OCI-LY7 (cell line): ENCODE measurements at regions not wholly inside any gene's neighbourhood (a gene's known extent, or its start where the extent isn't known, plus 50 kb on each side); places are given as distances from the start of the nearest gene placed in this dataset.

ENCODE experiments used
- BruUV-seq: library from RNA; stranded (reverse); fragments of 400-500 nt; replicated peaks from 2 replicates; lab custom pipeline; 2021; lab: Mats Ljungman, UMichigan
- CTCF ChIA-PET: fragments of 300-600 bp; sonication (Branson Sonifier 250); formaldehyde crosslinking; loops from one replicate; lab custom pipeline; 2022; ENCODE audit warnings: antibody characterized with exemption; ENCODE audit not compliant: unreplicated experiment; lab: Charles Lee
- POLR2A ChIA-PET: fragments of 300-600 bp; sonication (Branson Sonifier 250); formaldehyde crosslinking; loops from one replicate; lab custom pipeline; 2022; ENCODE audit warnings: antibody characterized with exemption; lab: Charles Lee
- DNase-seq: peaks from one replicate; pipeline ENCODE4 v3.0.0-alpha.2; 2015; ENCODE audit warnings: low spot score
- H2AFZ ChIP-seq: fragments of 200-600 bp; sonication (generic), shearing (Covaris generic); 2 replicates; pipeline ENCODE4 v1.6.1; 2014; ENCODE audit warnings: mild to moderate bottlenecking, antibody characterized with exemption, low read length, moderate library complexity
- H3K27ac ChIP-seq: fragments of 200-600 bp; sonication (generic); 2 replicates; pipeline ENCODE4 v1.5.1; 2014; ENCODE audit warnings: mixed run types, low read depth, mild to moderate bottlenecking, moderate library complexity, low read length, inconsistent platforms; ENCODE audit not compliant: poor library complexity, severe bottlenecking
- H3K36me3 ChIP-seq: fragments of 200-600 bp; sonication (generic); 2 replicates; pipeline ENCODE4 v1.6.1; 2014; ENCODE audit warnings: mild to moderate bottlenecking, antibody characterized with exemption, low read length, moderate library complexity, mixed read lengths; ENCODE audit not compliant: insufficient read depth
- H3K4me1 ChIP-seq: fragments of 200-600 bp; sonication (generic); 2 replicates; pipeline ENCODE4 v1.5.1; 2014; ENCODE audit warnings: mild to moderate bottlenecking, low read length; ENCODE audit not compliant: insufficient read depth, poor library complexity, severe bottlenecking
- H3K4me2 ChIP-seq: fragments of 200-600 bp; sonication (generic); 2 replicates; pipeline ENCODE4 v1.6.1; 2014; ENCODE audit warnings: mild to moderate bottlenecking, low read length
- H3K4me3 ChIP-seq: fragments of 200-600 bp; sonication (generic); 2 replicates; pipeline ENCODE4 v1.5.1; 2014; ENCODE audit warnings: mild to moderate bottlenecking, low read depth, low read length; ENCODE audit not compliant: poor library complexity, severe bottlenecking
- H3K79me2 ChIP-seq: fragments of 200-600 bp; sonication (generic); 2 replicates; pipeline ENCODE4 v1.6.1; 2016; ENCODE audit warnings: low read depth, mild to moderate bottlenecking, low read length, moderate library complexity, mixed read lengths; ENCODE audit not compliant: insufficient read depth
- H3K9me2 ChIP-seq: fragments of 200-600 bp; sonication (generic); 2 replicates; pipeline ENCODE4 v1.6.1; 2016; ENCODE audit warnings: mild to moderate bottlenecking, low read length, mixed read lengths; ENCODE audit not compliant: insufficient read depth
- H3K9me3 ChIP-seq: fragments of 200-600 bp; sonication (generic); 2 replicates; pipeline ENCODE4 v1.6.1; 2014; ENCODE audit warnings: mild to moderate bottlenecking, mixed run types, low read length, mixed read lengths
- H4K20me1 ChIP-seq: fragments of 200-600 bp; sonication (generic); 2 replicates; pipeline ENCODE4 v1.6.1; 2014; ENCODE audit warnings: mild to moderate bottlenecking, antibody characterized with exemption, low read length, moderate library complexity, mixed read lengths; ENCODE audit not compliant: insufficient read depth
- CTCF ChIP-seq: fragments of 200-600 bp; sonication (generic); conservative IDR thresholded peaks from 2 replicates; pipeline ENCODE4 v1.5.1; 2014; ENCODE audit warnings: mild to moderate bottlenecking, antibody characterized with exemption, low read length, moderate library complexity, mixed read lengths
- EZH2phosphoT487 ChIP-seq: fragments of 200-600 bp; sonication (generic); IDR thresholded peaks from 2 replicates; pipeline ENCODE4 v1.6.1; 2018; ENCODE audit warnings: low read depth, borderline replicate concordance, mild to moderate bottlenecking, mixed run types, antibody characterized with exemption, low read length, moderate library complexity, mixed read lengths
- intact Hi-C: fragments of 100-400 bp; cut with micrococcal nuclease; formaldehyde crosslinking; loops from one replicate; pipeline ENCODE4 v1.10.0; 2022; ENCODE audit not compliant: unreplicated experiment

GRCh38 chr11:106389101-106389500 lies 311.6 kb downstream of the AASDHPPT start:
- Histone ChIP-seq H3K4me1 (no peaks in the 10 kb centered on the region), H3K9me2 (no peaks in the 10 kb centered on the region), H3K36me3 (no peaks in the 10 kb centered on the region), H3K4me3 (no peak overlapping the region), H3K79me2 (no peaks in the 10 kb centered on the region), H3K4me2 (no peak overlapping the region), H3K9me3 (no peaks in the 10 kb centered on the region), H2AFZ (no peak overlapping the region), H3K27ac (no peak overlapping the region), H4K20me1 (no peaks in the 10 kb centered on the region)
- TF ChIP-seq EZH2phosphoT487 (no peak), CTCF (no peak)
- BruUV-seq, result no TSS peak
- intact Hi-C loops, result no loop called here
- POLR2A ChIA-PET, result no interaction called here
- CTCF ChIA-PET, result no interaction called here
- no peak for DNase-seq

GRCh38 chr11:106390078-106390477 lies 312.6 kb downstream of the AASDHPPT start:
- TF ChIP-seq CTCF (no peak), EZH2phosphoT487 (no peak)
- DNase-seq, result no peak
- H3K9me3 ChIP-seq, result no peaks in the 10 kb centered on the region
- H3K4me1 ChIP-seq, result no peaks in the 10 kb centered on the region
- CTCF ChIA-PET, result no interaction called here
- no peak overlapping the region for H3K27ac ChIP-seq
- no peaks in the 10 kb centered on the region for H4K20me1 ChIP-seq
- no peak overlapping the region for H2AFZ ChIP-seq
- H3K9me2 ChIP-seq, result no peaks in the 10 kb centered on the region
- BruUV-seq, result no TSS peak
- H3K79me2 ChIP-seq, result no peaks in the 10 kb centered on the region
- intact Hi-C loops, result no loop called here
- H3K4me2 ChIP-seq, result no peak overlapping the region
- no peaks in the 10 kb centered on the region for H3K36me3 ChIP-seq
- POLR2A ChIA-PET, result no interaction called here
- H3K4me3 ChIP-seq, result no peak overlapping the region

- H3K4me1 ChIP-seq, result no peaks in the 10 kb centered on the region
- no peaks in the 10 kb centered on the region for H3K79me2 ChIP-seq
- ChIA-PET CTCF (interaction anchor here (0.5 kb wide), 1 partner anchor 51 kb away, joined by 3 read pairs; no protein-coding TSS in a partner anchor), POLR2A (interaction anchor here (0.6 kb wide), 2 partner anchors 120 to 641 kb away, joined by 3 read pairs; no protein-coding TSS in a partner anchor)
- no peak overlapping the region for H3K4me3 ChIP-seq
- no TSS peak for BruUV-seq
- DNase-seq, result no peak
- H4K20me1 ChIP-seq, result no peaks in the 10 kb centered on the region
- no peak overlapping the region for H3K4me2 ChIP-seq
- TF ChIP-seq EZH2phosphoT487 (no peak), CTCF (no peak)
- no peaks in the 10 kb centered on the region for H3K9me2 ChIP-seq
- intact Hi-C loops, result no loop called here
- H3K27ac ChIP-seq, result no peak overlapping the region
- no peaks in the 10 kb centered on the region for H3K9me3 ChIP-seq
- H3K36me3 ChIP-seq, result no peaks in the 10 kb centered on the region
- no peak overlapping the region for H2AFZ ChIP-seq
Measured at GRCh38 chr11:106391771-106392420, 314.4 kb downstream of the AASDHPPT start.
